T-cell (primary cell): ENCODE measurements at regions not wholly inside any gene's neighbourhood (a gene's known extent, or its start where the extent isn't known, plus 50 kb on each side); places are given as distances from the start of the nearest gene placed in this dataset.
"Not testable (repeated sequence)": the region's sequence is repeated elsewhere in the genome, so short reads cannot be mapped to it uniquely, and the experiment has no call there.

Experiments used
- ATAC-seq, 4 experiments: fragments of 200-7000 bp in 3 of 4; fragments of 150-1000 bp in 1 of 4; cut with Tn5 transposase; replicated peaks in 1 of 4; 1 replicate in 3 of 4; 2 replicates in 1 of 4; pipeline ENCODE4 v1.10.0; 2021; ENCODE audit warnings: moderate library complexity in 3 of 4, mild to moderate bottlenecking in 2 of 4, moderate number of reproducible peaks in 1 of 4
- CTCF ChIA-PET, 2 donors: fragments of 300-600 bp; sonication (Branson Sonifier 250); formaldehyde crosslinking; loops; one replicate each; lab custom pipeline; 2022; ENCODE audit warnings: antibody characterized with exemption in 2 of 2; lab: Charles Lee
- POLR2A ChIA-PET, 2 donors: fragments of 300-600 bp; sonication (Branson Sonifier 250); formaldehyde crosslinking; loops; one replicate each; lab custom pipeline; 2022; ENCODE audit warnings: antibody characterized with exemption in 2 of 2; lab: Charles Lee
- DNase-seq, 35 experiments: peaks; one replicate each; pipeline versions ENCODE4 v3.0.0 to v3.0.0-alpha.2; 2013 to 2023
- H3K27ac ChIP-seq: one replicate; pipeline ENCODE4 v1.5.1; 2013; ENCODE audit warnings: low read length
- H3K27me3 ChIP-seq, 2 experiments: replicated peaks in 1 of 2; 1 replicate in 1 of 2; 2 replicates in 1 of 2; pipeline versions ENCODE4 v1.6.1 to v1.7.0; 2013; ENCODE audit warnings: low read length in 1 of 2, mixed read lengths in 1 of 2; ENCODE audit not compliant: control insufficient read depth in 2 of 2, insufficient read depth in 2 of 2; ENCODE audit errors: extremely low read depth in 1 of 2
- H3K36me3 ChIP-seq, 2 donors: 1 replicate in 1 of 2; 2 replicates in 1 of 2; pipeline versions ENCODE4 v1.6.1 to v1.7.0; 2013; ENCODE audit warnings: low read length in 1 of 2; ENCODE audit not compliant: control insufficient read depth in 2 of 2, insufficient read depth in 1 of 2; ENCODE audit errors: extremely low read depth in 1 of 2
- H3K4me1 ChIP-seq, 2 experiments: 1 replicate in 1 of 2; 2 replicates in 1 of 2; pipeline versions ENCODE4 v1.6.1 to v1.7.0; 2013; ENCODE audit warnings: low read length in 2 of 2, mixed read lengths in 1 of 2; ENCODE audit not compliant: insufficient read depth in 2 of 2, control insufficient read depth in 1 of 2; ENCODE audit errors: extremely low read depth in 1 of 2
- H3K4me3 ChIP-seq, 2 donors: 1 replicate in 1 of 2; 2 replicates in 1 of 2; pipeline versions ENCODE4 v1.5.1 to v1.7.0; 2013; ENCODE audit warnings: mild to moderate bottlenecking in 2 of 2, low read length in 1 of 2, moderate library complexity in 1 of 2; ENCODE audit not compliant: control insufficient read depth in 1 of 2; ENCODE audit errors: extremely low read depth in 1 of 2
- H3K9me3 ChIP-seq: 2 replicates; pipeline ENCODE4 v1.7.0; 2013
- H3K27ac Mint-ChIP-seq, 2 donors: one replicate each; pipeline ENCODE4 v1.8.0; 2020 to 2021; ENCODE audit warnings: mild to moderate bottlenecking in 2 of 2, mixed read lengths in 2 of 2
- H3K27me3 Mint-ChIP-seq, 2 donors: one replicate each; pipeline ENCODE4 v1.8.0; 2021 to 2022; ENCODE audit warnings: mixed read lengths in 2 of 2
- H3K36me3 Mint-ChIP-seq: one replicate; pipeline ENCODE4 v1.8.0; 2021; ENCODE audit warnings: mixed read lengths
- H3K4me1 Mint-ChIP-seq, 3 donors: one replicate each; pipeline ENCODE4 v1.8.0; 2020 to 2022; ENCODE audit warnings: mixed read lengths in 3 of 3, mild to moderate bottlenecking in 1 of 3
- H3K4me3 Mint-ChIP-seq, 3 donors: one replicate each; pipeline ENCODE4 v1.8.0; 2020 to 2022; ENCODE audit warnings: mild to moderate bottlenecking in 3 of 3, mixed read lengths in 3 of 3, moderate library complexity in 3 of 3
- H3K9me3 Mint-ChIP-seq, 3 donors: one replicate each; pipeline ENCODE4 v1.8.0; 2020 to 2022; ENCODE audit warnings: mixed read lengths in 3 of 3
- WGBS: methylation state at CpG from one replicate; pipeline ENCODE4 v1.1.5; 2013; ENCODE audit warnings: missing lambda C conversion rate; ENCODE audit not compliant: insufficient coverage; 5-methylcytosine and 5-hydroxymethylcytosine counted together

DNA sequence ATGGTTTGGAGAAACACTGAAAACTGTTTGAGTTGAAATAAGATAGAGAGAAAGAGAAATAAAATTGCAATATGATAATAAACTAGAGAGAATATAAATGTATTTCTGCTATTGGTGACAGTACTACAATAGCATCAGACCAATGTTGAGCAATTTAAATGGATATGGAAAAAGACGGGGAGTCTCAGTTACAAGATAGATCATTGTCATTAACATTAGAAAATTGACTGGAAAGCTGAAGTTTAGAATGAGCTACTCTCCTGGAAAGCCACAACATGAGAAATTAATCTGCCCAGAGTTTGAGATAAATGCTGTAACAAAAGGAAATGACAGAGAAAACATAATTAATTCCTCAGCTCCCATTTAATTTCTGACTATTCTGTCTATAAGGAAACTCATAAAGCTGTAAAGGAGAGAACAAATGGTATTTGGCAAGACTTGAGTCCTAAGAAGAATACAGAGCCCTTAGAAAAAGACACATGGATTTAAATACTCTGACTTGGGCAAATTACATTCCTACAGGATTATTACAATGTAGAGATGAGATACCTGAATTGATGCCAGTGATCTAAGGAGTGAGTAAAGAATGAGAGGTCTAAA is 624.5 kb upstream of the CHD1 start:
- H3K36me3 Mint-ChIP-seq: no peaks in the 10 kb centered on the region
- H3K27me3 Mint-ChIP-seq: no peaks in the 10 kb centered on the region
- H3K36me3 ChIP-seq: no peaks in the 10 kb centered on the region
- no peak overlapping the region for H3K4me3 ChIP-seq
- H3K9me3 ChIP-seq: no peaks in the 10 kb centered on the region
- DNase-seq (no peak), ATAC-seq (no peak)
- no peak overlapping the region for H3K27ac Mint-ChIP-seq
- H3K27ac ChIP-seq: no peak overlapping the region
- no peaks in the 10 kb centered on the region for H3K27me3 ChIP-seq
- H3K4me1 ChIP-seq: no peaks in the 10 kb centered on the region
- H3K4me3 Mint-ChIP-seq: no peak overlapping the region
- no peaks in the 10 kb centered on the region for H3K9me3 Mint-ChIP-seq
- ChIA-PET POLR2A (no interaction called here), CTCF (no interaction called here)
- no peaks in the 10 kb centered on the region for H3K4me1 Mint-ChIP-seq
- WGBS: no CpG with 5 or more reads among the region's 1 CpG

DNA sequence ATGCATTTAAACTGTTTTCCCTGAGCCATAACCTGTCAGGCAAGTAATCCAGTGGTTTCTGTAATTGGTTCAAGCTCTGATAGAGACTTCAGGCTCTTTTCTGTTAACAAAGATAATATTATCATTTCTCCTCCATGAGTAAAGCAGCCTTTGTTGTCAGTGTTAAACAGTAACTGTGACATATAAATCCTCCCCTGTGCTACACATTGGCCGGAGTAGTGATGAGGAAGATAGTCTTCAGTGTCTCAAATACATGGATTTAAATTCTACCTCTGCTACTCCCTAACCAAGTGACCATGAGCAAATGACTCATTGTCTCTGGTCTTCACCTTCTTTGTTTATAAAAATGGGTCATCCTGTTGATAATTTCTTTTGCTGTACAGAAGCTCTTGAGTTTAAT is 615.5 kb upstream of the CHD1 start:
- ATAC-seq: no peak
- POLR2A ChIA-PET: no interaction called here

DNA sequence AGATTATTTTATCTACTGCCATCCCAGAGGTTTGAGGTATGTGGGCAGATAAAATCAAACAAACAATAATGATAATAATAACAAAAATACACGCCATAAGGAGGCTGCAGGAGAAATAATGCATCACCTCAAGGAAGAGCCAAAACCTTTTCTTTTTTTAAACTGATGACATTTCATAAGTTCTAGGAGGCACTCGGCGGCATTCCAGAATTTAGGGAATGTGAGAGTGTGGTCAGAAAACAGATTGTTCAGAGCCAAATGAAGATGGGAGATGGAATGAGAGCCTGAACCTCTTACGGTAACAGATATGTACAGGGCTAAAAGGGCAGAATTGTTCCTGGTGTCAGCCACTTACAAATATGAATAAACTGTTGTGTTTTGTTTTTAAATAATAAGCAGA is 615.0 kb upstream of the CHD1 start:
- ATAC-seq (no peak), DNase-seq (no peak)
- no peak overlapping the region for H3K4me3 Mint-ChIP-seq
- Histone ChIP-seq H3K27ac (no peak overlapping the region), H3K36me3 (no peaks in the 10 kb centered on the region), H3K9me3 (no peaks in the 10 kb centered on the region), H3K4me3 (no peak overlapping the region), H3K4me1 (no peaks in the 10 kb centered on the region), H3K27me3 (no peaks in the 10 kb centered on the region)
- no peaks in the 10 kb centered on the region for H3K36me3 Mint-ChIP-seq
- no CpG with 5 or more reads among the region's 4 CpGs for WGBS
- CTCF ChIA-PET: no interaction called here
- peaks cover 3 to 5% (median 4%) of the 10 kb centered on the region in 3 donors for H3K9me3 Mint-ChIP-seq
- H3K27me3 Mint-ChIP-seq: no peaks in the 10 kb centered on the region
- H3K27ac Mint-ChIP-seq: no peak overlapping the region
- POLR2A ChIA-PET: interaction anchor here in 1 of 2 donors (0.6 kb wide), 1 partner anchor 90 kb away, joined by 3 read pairs; no protein-coding TSS in a partner anchor
- H3K4me1 Mint-ChIP-seq: no peaks in the 10 kb centered on the region

More for the DNA sequence above, 615.5 kb upstream of the CHD1 start:
- peaks cover 3 to 5% (median 4%) of the 10 kb centered on the region in 3 donors for H3K9me3 Mint-ChIP-seq
- no peaks in the 10 kb centered on the region for H3K4me1 ChIP-seq
- WGBS: no CpG with 5 or more reads among the region's 1 CpG
- H3K27ac Mint-ChIP-seq: no peak overlapping the region
- H3K4me1 Mint-ChIP-seq: no peaks in the 10 kb centered on the region
- H3K27me3 ChIP-seq: no peaks in the 10 kb centered on the region
- H3K4me3 ChIP-seq: no peak overlapping the region
- H3K36me3 Mint-ChIP-seq: no peaks in the 10 kb centered on the region
- H3K27ac ChIP-seq: no peak overlapping the region
- no peak overlapping the region for H3K4me3 Mint-ChIP-seq
- no peaks in the 10 kb centered on the region for H3K9me3 ChIP-seq
- H3K27me3 Mint-ChIP-seq: no peaks in the 10 kb centered on the region
- H3K36me3 ChIP-seq: no peaks in the 10 kb centered on the region
- no peak for DNase-seq
- CTCF ChIA-PET: no interaction called here

DNA sequence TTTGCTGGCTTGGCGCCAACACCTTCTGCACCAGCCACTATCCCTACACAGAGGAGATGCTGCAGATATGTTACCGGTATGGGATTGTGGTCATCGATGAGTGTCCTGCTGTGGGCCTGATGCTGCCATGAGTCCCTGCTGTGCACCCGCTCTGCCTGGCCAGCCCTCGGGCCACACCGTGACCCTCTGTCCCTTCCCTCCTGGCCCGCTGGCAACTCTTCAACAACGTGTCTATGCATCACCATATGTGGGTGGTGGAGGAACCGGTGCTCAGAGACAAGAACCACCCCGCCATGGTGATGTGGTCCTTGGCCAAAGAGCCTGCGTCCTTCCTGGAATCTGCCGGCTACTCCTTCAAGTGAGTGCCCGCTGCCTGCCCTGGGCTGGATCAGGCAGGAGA is 605.4 kb upstream of the CHD1 start:
- H3K27ac ChIP-seq, H3K9me3 ChIP-seq, H3K27ac Mint-ChIP-seq, H3K4me1 ChIP-seq, ATAC-seq, H3K4me3 ChIP-seq, H3K4me1 Mint-ChIP-seq, H3K36me3 ChIP-seq, H3K4me3 Mint-ChIP-seq, H3K27me3 ChIP-seq, H3K9me3 Mint-ChIP-seq, POLR2A ChIA-PET, CTCF ChIA-PET, H3K36me3 Mint-ChIP-seq, H3K27me3 Mint-ChIP-seq: not testable (repeated sequence)
- DNase-seq: peak in 1 of 35 experiments; percentile 0
- WGBS: 79% methylated on average over 3 of the region's 13 CpGs

DNA sequence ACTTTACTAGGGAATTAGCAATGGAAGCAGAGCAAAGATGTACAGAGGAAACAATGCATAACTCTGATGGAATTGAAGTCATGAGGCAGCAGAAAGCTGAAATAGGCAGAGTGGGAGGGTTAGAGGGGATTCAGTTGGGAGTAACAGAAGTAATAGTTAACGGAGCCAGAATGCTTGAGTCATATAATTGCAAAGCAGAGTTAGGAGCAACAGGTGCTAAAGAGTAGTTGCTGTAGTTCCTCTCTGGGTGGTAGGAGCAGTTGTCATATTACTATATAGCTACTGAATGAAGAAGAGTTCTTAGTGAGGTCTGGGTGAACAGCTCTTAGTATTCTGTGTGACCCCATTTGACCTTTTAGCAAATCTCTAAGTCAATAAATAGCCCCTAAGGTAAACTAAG is 592.9 kb upstream of the CHD1 start:
- DNase-seq, H3K4me3 Mint-ChIP-seq, CTCF ChIA-PET, H3K9me3 ChIP-seq, H3K27me3 Mint-ChIP-seq, H3K9me3 Mint-ChIP-seq, H3K36me3 ChIP-seq, H3K4me1 ChIP-seq, H3K27ac ChIP-seq, H3K36me3 Mint-ChIP-seq, ATAC-seq, H3K4me1 Mint-ChIP-seq, POLR2A ChIA-PET, H3K4me3 ChIP-seq, H3K27ac Mint-ChIP-seq, H3K27me3 ChIP-seq: not testable (repeated sequence)
- no CpG with 5 or more reads among the region's 1 CpG for WGBS

DNA sequence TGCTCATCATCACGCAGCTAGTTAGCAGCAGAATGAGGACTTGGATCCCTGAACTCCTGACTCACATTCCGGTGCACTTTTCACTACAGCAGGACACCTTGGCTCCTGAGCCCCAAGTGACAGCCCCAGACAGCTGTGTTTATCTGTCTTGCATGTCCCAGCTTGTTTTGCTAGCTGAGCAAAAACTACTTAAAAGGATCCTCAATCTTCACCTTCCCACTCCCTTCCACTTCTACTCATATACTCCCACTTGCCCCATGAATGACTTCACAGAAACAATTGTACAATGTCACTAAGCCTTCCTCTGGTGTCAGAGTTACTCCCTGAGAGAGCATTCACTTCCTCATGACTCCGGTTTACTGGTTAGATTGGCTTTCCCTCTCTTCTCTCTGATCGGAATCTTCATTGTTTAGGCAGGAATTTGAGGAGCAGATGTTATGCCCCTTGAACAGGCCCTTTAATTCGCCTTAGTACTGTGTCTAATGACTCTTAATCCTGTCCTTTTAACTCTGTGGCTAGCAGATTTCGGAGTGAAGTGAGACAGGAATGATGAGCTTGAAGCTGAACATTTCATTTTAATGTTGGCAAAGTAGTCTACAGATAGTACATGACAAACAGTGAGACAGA is 587.2 kb upstream of the CHD1 start:
- CTCF ChIA-PET, H3K36me3 ChIP-seq, ATAC-seq, H3K27ac Mint-ChIP-seq, H3K4me1 ChIP-seq, H3K4me3 Mint-ChIP-seq, POLR2A ChIA-PET, H3K4me3 ChIP-seq, H3K27me3 Mint-ChIP-seq, H3K9me3 ChIP-seq, H3K36me3 Mint-ChIP-seq, H3K9me3 Mint-ChIP-seq, H3K4me1 Mint-ChIP-seq, H3K27ac ChIP-seq, H3K27me3 ChIP-seq, DNase-seq: not testable (repeated sequence)
- no CpG with 5 or more reads among the region's 6 CpGs for WGBS
